ENCODE measurements at regions not wholly inside any gene's neighbourhood (a gene's known extent, or its start where the extent isn't known, plus 50 kb on each side); places are given as distances from the start of the nearest gene placed in this dataset.

DNA sequence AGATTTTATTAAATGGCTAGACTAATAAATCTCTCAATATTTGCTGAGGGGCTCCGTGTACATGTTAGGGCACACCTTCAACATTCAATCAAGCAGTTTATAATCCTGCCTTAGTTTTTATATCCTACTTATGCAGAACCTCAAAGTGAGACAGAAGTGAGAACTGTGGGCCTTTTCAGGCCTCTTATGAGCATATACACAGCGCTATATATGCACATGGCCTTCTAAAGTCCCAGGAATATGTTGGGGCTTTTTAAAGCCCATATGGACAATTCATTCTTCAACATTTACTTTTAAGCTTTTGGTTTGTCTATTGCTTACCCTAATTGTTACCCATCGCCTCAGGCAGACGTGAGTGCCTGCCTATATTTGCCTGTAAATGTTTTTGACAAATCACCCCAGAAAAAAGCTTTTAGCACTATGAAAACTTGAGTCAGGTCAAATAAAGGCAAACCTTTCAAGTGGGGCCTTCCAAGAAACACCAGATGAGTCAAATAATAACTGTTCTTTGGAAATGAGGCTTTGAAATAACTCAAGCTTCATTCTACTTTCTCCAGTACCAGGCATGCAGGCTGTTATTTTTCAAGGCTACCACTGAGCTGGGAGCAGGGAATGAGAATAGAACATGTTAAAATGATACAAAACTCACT is 58.2 kb downstream of the ESM1 start:
- DNase-seq = no peak

DNA sequence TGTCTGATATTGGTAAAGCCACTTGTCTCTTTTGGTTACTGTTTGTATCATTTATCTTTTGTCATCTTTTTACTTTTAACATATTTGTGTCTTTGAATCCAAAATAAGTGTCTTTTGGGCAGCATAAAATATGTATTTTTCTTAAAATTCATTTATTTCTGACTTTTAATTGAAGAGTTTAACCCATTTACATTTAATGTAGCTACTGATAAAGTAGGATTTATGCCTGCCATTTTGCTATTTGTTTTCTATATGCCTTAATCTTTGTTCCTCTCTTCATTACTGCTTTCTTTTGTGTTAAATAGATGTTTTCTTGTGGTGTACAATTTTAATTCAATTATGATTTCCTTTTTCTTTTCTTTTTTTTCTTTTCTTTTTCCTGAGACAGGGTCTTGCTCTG is 60.9 kb downstream of the ESM1 start:
- DNase-seq = no peak

DNA sequence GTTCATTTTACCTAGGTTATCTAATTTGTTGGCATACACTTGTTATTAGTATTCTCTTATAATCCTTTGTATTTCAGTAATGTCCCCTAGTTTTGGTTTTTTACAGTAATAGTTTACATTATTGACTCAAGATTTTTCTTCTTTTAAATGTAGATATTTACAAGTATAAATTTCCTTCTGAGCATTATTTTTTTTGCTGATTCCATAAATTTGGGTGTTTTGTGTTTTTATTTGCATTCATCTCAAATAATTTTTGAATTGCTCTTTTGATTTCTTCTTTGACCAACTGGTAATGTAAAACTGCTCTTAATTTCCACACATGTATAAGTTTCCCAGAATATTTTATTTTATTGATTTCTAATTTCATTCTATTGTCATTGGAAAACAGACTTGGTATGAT is 68.1 kb downstream of the ESM1 start:
- no peak for DNase-seq

DNA sequence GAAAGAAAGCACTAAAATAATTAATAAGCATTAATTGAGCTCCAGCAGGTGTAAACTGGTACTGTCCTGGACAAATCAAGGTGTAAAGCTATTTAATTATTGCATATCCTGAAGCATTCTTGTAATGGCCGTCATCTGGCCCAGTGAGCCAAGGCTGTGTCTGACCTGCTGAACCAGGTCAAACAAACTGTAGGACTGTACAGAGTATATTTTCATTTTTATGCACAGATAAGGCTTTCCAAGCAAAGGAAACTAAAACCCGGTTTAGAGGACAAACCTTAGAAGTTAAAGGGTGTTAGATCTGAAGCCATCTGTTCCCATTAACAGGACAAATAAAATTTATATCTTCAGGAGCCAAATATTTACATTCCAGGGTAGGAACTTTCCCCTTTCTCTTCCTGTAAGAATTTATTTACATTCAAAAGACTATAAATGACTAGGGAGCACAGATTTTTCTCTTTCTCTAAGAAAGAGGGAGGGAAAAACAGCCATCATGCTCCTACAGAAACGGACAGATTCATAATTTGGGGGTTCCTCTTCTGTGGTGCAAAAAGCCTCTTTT is 69.8 kb downstream of the ESM1 start:
- DNase-seq = no peak

DNA sequence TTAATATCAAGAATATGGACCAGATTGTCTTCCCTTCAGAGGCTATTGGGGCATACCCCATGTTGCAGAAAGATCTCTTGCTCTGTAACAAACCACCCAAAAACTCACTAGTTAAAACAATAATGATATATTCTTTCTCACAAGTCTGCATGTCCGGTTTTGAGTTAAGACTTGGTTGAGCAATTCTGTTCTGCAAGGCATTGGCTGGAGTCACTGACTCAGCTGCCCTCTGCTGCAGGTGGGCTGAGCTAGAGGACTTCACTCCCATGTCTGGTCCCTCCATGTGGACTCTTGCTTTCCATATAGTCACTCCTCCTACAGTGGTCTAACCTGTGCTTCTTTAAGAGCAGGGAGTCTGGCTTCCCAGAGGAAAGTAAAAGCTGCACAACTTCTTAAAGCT is 73.4 kb downstream of the ESM1 start:
- no peak for DNase-seq

DNA sequence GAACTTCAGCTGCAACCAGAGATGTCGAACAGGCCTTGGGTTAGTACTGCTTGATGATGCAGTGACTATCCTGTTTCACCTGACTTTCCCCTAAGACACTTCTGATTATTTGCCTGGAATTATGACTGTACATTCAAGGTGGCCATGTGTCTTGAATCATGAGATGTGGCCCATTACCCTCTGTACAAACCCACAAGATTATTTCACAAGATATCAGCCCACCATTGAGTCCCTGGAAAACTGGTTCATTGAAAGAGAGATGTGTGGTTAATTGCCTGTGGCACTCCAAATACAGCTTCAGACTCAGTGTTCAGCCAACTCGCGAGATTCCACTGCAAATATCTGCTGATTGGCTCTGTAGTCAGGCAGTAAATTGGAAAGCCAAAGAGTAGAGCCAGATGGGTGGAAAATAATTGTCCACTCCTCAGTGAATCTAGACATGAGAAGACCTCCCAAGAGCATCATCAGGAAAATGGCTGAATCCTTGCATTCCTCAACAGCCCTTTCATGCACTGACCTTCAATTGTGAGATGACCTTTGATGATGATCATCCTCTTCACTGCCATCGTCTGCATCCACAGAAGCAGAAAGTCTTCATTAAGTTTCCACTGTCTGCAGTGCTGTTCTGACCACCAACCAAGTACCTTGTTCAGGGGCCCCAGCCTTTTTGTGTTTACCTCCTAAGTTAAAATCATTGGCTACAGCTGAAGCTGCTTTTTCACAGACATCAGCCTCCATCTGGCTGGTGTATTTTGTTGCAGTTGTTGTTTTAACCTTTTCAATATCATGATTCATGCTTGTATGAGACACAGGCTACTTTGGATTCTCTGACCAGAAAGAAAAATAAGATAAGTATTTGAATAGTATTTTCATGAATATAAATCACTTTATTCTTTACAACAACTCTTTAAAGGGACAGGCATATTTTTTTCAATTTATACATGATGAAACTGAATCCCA is 75.2 kb downstream of the ESM1 start:
- DNase-seq = no peak

DNA sequence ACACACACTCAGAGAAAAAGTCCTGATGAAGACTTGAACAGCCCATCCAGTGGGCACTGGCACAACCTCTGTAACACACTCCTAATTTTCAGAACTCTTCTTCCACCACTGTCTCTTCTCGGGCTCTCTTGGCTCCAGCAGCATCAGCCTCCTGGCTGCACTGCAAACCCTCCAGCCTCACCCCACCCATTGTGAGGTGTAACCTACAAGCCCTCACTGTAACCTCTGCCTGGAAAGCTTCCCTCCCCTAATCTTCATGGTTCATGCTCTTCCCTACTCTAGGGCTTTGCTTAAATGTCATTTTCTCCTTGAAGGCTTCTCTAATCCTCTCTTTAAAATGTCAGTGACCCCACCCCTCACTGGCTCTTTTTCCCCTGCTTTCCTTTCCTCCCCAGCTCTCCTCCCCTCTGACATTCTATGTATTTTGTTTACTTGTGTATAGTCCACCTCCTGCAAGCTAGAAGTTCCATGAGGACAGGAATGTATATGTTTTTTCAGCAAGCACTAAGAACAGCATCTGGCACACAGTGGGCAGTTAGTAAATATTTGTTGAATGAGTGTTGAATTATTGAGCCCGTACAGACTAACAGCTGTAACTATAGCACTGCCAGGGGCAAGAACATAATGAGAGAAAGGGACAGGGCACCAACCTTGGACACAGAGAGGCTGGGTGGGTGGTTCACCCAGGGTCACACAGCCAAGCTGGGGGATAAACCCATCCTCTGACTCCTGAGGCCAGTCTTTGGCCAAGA is 76.4 kb downstream of the ESM1 start:
- no peak for DNase-seq

DNA sequence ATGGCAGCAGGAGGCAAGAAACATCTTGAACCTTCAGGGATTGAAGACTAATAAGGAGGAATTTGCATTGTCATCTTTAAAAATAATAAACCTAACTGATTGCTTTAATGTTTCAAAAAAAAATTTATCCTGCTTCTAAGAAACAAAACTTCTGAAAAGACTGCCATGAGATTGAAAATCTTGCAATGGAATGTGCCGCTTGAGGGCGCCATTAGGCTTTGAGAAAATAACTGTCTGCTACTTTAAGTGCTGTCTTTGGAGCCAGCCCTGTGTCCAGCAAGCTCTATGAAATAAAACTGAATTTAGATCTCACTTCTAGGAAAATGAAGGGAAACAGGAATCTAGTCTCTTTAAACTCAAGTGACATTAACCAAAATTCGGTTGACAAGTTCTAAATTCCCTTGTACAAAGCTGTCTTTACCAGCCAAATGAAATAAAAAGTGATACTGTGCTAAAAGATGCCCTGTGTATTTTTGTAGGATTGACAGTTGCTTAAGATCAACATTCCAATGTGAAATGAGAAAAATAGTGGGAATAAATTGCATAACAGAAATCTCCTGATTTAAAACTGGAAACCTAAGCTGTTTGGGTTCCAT is 79.4 kb downstream of the ESM1 start:
- DNase-seq = peak; percentile 42

DNA sequence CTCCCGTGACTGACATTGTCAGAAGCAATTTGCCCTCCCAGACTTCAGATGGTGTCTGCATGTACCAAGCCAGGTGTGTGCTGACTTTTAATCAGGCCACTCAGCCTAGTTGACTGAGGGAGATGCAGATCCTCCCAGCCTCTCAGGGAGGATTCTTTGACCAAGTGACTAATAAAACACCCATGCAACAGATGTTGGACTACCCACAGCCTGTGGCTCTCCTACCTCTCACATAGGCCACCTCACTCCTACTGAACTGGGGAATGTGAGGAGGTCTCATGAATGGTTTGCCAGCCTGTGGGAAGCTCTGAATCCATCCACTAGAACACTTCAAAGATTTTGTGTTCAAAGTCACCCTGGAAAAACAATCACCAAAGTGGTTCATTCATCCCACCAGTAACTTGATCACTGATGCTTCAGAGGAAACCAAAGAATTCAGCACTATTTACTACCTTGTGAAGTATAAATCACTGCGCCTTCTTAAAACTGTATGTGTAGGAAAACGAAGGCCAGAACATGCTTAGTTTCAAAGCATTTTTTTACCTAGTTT is 80.1 kb downstream of the ESM1 start:
- DNase-seq = no peak

DNA sequence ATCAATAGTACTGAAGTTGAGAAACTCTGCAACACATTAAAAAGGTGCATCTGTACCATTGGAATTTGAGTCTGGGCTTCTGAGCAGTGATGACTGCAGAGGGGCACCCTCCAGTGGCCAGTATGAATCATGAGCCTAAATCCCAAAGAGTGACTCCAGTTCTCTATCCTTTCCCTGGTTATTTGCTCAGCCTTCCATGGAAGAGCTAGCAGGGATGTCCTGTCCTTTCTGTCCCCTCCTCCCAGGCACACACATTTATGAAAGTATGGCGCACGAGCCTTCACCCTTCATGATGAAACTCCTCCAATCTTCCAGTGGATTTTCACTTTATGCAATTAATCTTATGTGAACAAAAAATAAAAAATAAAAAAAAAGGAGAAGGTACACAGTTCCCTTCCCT is 81.0 kb downstream of the ESM1 start:
- DNase-seq = no peak

DNA sequence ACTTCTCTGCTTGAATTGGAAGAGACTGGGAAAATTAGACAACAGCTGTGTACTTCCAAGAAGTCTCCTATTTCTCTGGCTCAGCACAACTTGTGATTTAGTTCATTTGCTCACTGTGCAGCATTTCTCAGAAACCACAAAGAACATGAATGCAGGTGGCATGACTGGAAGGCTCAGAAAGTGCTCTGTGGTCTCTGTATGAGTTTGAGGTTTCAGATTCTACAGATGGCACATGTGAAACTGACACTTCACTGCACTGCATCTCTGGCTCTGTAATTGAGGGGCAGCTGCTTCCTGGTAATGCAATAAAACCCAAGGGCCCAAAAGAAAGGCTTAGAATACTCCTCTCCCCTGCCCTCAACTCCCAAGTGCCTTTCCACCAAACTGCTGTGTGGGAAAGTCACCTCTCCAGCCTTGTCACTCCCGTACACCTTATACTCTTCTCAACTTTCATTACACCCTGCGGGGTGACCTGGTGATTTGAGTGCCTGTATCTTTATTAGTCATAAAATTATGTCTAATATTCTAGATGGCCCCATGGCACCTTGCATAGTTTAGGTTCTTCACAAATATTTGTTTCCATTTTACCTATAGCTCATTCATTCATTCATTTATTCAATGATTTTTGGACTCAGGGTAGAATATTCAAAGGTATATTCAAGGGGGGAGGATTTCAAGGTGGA is 82.5 kb downstream of the ESM1 start:
- DNase-seq = peak; percentile 96

DNA sequence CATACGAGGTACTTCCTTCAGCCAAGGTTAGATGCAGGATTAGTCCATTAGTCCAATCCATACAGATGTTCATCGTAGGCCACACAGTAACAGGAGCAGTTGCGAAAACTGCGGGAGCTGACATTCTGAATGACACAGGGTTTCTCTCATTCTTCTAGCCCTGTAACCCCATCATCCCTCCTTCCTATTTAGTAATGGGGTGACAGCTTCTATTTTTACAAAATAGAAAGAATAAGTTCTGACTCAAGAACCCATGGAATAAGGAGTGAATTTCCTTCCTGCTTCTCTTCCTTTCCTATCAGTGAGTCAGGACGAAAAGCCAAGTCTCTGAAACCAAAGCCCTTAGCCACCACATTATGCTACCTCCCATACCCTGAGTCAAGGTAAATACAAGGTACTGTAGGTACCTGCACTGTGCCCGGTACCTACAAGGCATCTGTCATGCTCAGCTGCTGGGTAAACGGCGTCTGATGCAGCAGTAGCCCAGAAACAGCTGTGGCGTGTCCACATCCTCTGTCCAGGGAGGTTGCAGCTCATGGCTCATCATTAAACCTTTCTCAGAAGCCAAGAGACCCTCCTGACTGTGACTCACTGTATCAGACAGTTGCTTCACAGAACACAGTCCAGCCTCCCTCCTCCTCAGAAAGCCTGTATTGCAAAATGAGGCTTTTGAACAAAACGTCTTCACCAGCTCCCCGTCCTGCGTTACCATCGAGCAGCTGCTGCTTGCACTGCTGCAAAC is 84.2 kb downstream of the ESM1 start:
- DNase-seq = peak; percentile 94

DNA sequence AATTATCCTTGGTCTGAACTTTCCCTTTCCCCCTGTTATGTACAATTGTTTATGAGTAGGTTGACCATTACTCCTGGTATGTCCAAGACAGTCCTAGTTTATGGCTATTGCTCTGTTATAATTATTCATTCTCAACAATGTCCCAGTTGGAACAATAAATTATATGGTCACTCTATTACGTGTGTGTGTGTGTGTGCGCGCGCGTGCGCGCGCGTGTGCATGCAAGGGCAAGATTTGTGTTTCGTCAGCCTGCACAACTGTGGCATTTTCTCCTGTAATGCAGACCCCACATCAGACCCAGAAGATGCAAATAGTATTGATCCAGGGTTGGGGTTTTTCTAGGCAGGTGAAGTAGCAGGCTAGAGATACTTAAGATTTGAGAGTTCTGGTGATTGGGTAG is 88.4 kb downstream of the ESM1 start:
- no peak for DNase-seq

DNA sequence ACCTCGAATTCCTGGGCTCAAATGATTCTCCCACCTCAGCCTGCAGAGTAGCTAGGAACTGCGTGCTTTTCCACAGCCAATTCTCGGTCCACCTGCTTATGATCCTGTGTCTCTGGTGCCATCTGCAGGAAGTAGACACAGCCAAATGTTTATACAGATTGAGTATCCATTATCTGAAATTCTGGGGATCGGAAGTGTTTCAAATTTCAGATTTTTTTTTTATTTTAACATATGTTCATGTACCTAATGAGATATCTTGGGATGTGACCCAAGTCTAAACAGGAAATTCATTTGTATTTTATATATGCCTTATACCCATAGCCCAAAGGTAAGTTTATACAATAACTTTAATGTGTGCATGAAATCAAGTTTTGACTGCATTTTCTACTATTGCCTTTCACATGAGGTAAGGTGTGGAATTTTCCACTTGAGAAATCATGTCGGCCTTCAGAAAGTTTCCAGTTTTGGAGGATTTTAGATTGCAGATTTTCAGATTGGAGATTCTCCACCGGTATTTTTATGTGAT is 89.5 kb downstream of the ESM1 start:
- DNase-seq = peak; percentile 18

DNA sequence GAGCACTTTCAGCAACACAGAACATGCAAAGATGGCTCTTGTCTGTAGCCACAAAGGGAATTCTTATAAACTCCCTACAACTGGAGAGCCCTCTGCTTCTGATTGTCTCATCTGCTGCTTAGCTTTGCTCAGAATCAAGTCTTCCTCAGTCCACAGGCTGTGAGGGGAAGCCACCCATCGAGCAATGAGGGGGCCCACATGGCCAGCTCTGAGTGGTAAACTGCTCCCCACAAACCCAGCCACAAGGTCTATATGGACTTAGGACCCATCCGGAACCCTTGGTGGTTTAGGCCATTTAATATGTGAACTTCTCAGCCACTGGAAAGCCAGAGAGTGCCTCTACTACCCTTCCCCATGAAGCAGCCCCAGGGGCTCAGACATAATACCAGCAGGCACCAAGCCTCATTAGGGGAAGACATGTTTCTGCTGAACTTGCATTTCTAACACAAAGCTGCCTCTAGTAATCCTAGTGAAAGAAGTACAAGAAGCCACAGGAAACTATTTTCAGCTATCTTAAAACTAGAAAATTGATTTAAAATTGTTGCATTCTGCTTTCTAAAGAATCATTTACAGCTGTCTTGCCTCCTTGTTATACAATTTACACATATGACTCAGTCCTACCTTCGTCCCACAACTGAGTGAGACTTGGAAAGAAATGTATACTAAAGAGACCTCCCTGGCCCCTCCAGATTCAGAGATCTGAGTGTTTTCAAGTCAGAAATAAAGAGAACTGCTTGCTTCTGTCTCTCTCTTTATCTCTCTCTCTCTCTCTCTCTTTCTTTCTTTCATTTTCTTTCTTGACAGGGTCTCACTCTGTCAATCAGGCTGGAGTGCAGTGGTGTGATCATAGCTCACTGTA is 90.2 kb downstream of the ESM1 start:
- DNase-seq = no peak

DNA sequence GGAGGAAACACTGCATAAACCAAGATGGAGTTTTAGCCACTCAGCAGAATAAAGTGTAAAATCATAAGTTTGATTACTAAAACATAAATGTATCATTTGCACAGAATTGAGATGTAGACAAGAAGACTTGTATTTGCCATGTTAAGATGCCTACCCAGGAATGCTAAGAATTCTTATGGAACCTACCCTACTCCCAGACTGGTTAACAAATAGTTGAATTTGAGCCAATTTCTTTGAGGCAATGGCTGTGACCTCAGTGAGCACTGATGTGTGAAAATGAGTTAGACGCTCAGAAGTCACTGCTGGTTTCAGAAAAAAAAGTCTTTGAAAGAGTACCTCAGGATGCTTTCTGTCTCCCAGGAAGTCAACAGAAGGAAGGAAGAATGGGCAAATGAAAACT is 95.6 kb downstream of the ESM1 start:
- no peak for DNase-seq

DNA sequence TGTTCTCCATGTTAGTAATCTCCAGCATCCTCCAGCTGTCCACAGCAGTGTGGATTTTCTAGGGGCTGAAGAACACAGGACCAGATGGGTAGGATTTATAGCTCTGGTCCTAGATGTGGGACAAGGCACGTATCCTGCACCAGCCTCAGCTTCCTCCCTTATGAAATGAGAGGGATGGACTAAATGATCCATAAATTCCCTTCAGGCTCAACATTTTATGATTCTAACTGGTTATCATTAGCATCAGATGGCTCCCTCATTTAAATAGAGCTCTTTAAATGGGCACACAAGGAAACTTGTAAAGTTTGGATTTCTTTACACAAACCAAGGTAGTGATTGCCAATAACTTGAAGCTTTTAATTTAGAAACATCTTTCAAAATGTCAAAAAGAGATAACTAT is 97.7 kb downstream of the ESM1 start:
- DNase-seq = no peak

DNA sequence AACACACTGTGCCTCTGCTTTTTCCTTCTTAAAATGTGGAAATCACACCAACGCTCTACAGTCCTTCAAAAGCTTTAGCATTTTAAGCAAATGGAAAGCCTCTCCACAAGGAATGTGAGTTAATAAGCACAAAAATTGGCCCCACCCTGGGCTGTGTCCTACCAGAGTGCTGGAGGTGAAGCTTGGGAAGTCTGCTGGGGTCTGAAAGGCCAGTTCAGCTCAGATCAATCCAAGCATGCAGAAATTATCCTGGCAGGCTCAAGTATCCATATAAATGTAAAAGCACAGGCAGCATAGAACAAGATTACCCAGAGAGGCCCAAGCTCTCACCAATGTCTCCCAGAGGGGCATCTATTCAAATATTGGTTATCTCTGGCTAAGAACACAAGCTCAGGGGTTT is 98.5 kb downstream of the ESM1 start:
- no peak for DNase-seq

DNA sequence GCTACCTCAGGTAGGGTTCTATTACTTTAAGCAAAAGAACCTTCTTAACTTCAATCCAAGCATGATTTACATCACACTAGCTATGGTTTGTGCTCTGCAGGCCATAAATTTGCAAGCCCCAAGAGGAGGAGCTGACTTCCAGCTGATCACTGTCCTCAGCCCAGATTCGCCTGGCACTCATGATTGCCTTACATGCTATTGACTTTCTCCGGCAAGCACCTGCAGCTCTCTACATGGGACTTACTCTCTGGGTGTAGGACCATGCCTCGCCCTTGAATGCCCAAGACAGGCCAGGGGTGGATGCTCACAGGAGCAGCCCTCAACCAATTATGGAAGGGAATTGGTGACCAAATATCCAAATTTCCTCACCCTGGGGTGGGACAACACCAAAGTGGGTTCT is 99.8 kb downstream of the ESM1 start:
- no peak for DNase-seq

DNA sequence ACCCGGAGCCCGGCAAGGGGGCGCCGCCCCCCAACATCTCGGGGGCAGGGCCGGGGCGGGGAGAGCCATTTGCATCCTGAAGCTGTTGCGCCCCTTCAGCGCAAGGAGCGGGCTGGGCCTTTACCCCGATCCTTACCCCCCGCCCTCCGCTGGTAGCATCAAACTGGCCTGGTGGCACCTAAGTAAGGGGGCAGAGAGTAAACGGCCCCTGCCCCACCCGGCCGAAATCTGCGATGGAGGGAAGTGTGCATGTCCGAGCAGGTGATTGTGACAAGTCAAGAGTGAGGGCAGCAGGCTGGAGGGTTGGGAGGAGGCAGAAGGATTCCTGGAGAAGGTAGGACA is 101.2 kb downstream of the ESM1 start:
- DNase-seq = no peak
